Liver (tissue), 3 donors: ENCODE measurements at regions not wholly inside any gene's neighbourhood (a gene's known extent, or its start where the extent isn't known, plus 50 kb on each side); places are given as distances from the start of the nearest gene placed in this dataset.

ENCODE experiments used
- ATF3 ChIP-seq: IDR thresholded peaks from 2 replicates; pipeline ENCODE4 v1.6.1; 2016; ENCODE audit warnings: antibody characterized with exemption
- CTCF ChIP-seq: fragments of 150-350 bp; IDR thresholded peaks from 2 replicates; pipeline ENCODE4 v1.5.1; 2017; ENCODE audit warnings: improper control_type of control experiment, low read depth, low read length; ENCODE audit not compliant: missing input control
- EGR1 ChIP-seq, 2 donors: IDR thresholded peaks; 2 replicates each; pipeline ENCODE4 v1.6.1; 2016 to 2018; ENCODE audit warnings: antibody characterized with exemption in 2 of 2, low read depth in 2 of 2
- FOXA2 ChIP-seq: IDR thresholded peaks from 2 replicates; pipeline ENCODE4 v1.6.1; 2016; ENCODE audit warnings: antibody characterized with exemption
- GABPA ChIP-seq, 2 donors: IDR thresholded peaks in 1 of 2; conservative IDR thresholded peaks in 1 of 2; 2 replicates each; pipeline ENCODE4 v1.6.1; 2016; ENCODE audit warnings: antibody characterized with exemption in 2 of 2, mild to moderate bottlenecking in 1 of 2, moderate library complexity in 1 of 2
- HNF4G ChIP-seq: IDR thresholded peaks from 2 replicates; pipeline ENCODE4 v1.6.1; 2016; ENCODE audit warnings: antibody characterized with exemption
- JUND ChIP-seq, 2 donors: IDR thresholded peaks; 2 replicates each; pipeline ENCODE4 v1.6.1; 2016; ENCODE audit warnings: antibody characterized with exemption in 2 of 2
- MAX ChIP-seq: IDR thresholded peaks from 2 replicates; pipeline ENCODE4 v1.6.1; 2016; ENCODE audit warnings: antibody characterized with exemption
- RAD21 ChIP-seq, 2 donors: IDR thresholded peaks; 2 replicates each; pipeline ENCODE4 v1.6.1; 2016; ENCODE audit warnings: antibody characterized with exemption in 2 of 2, mild to moderate bottlenecking in 2 of 2
- REST ChIP-seq: IDR thresholded peaks from 2 replicates; pipeline ENCODE4 v1.6.1; 2016; ENCODE audit warnings: antibody characterized with exemption, mild to moderate bottlenecking
- RXRA ChIP-seq, 2 donors: IDR thresholded peaks; 2 replicates each; pipeline ENCODE4 v1.6.1; 2017 to 2018; ENCODE audit warnings: antibody characterized with exemption in 2 of 2, mild to moderate bottlenecking in 1 of 2
- SP1 ChIP-seq: IDR thresholded peaks from 2 replicates; pipeline ENCODE4 v1.6.1; 2018; ENCODE audit warnings: antibody characterized with exemption, mild to moderate bottlenecking
- TAF1 ChIP-seq: conservative IDR thresholded peaks from 2 replicates; pipeline ENCODE4 v1.6.1; 2016; ENCODE audit warnings: antibody characterized with exemption, mild to moderate bottlenecking
- ZBTB33 ChIP-seq: IDR thresholded peaks from 2 replicates; pipeline ENCODE4 v1.6.1; 2016; ENCODE audit warnings: antibody characterized with exemption
- donor health status: healthy.
- donor health status: healthy.

- no peak for TF ChIP-seq JUND (IDR thresholded peaks at IDR 0.05)
- TF ChIP-seq CTCF: no peak
- no peak for TF ChIP-seq EGR1 (IDR thresholded peaks at IDR 0.05; ENCODE audit: low read depth in 2 of 2)
- TF ChIP-seq RXRA (IDR thresholded peaks at IDR 0.05): no peak
- TF ChIP-seq TAF1: no peak
- no peak for TF ChIP-seq HNF4G
- no peak for TF ChIP-seq SP1
- no peak for TF ChIP-seq REST
- no peak for TF ChIP-seq MAX
- no peak for TF ChIP-seq GABPA (IDR thresholded peaks at IDR 0.05 in 1 of 2, conservative IDR thresholded peaks at IDR 0.05 in 1 of 2)
- TF ChIP-seq FOXA2: no peak
- TF ChIP-seq ATF3: no peak
- TF ChIP-seq RAD21 (IDR thresholded peaks at IDR 0.05): no peak
- no peak for TF ChIP-seq ZBTB33
Measured at GRCh38 chr10:121182219-121182618, 331.1 kb downstream of the WDR11 start.
